ENCODE measurements at regions not wholly inside any gene's neighbourhood (a gene's known extent, or its start where the extent isn't known, plus 50 kb on each side); places are given as distances from the start of the nearest gene placed in this dataset.
"Not testable (repeated sequence)": the region's sequence is repeated elsewhere in the genome, so short reads cannot be mapped to it uniquely, and the experiment has no call there.

GRCh38 chr2:47720559-47720958 lies 62.4 kb upstream of the MSH6 start:
- H3K27ac ChIP-seq (ENCODE audit: low read length): no peak overlapping the region
- no peaks in the 10 kb centered on the region for H3K27me3 ChIP-seq (ENCODE audit: low read length)
- intact Hi-C loops (cut with micrococcal nuclease): no loop called here
- CTCF ChIA-PET: no interaction called here
- ATAC-seq: no peak
- H2AFZ ChIP-seq (ENCODE audit: low read length): no peak overlapping the region
- no peak overlapping the region for H3K9ac ChIP-seq (ENCODE audit: low read length)
- no peaks in the 10 kb centered on the region for H3K36me3 ChIP-seq (ENCODE audit: low read depth, low read length)
- no peak for DNase-seq
- H3K9me3 ChIP-seq (ENCODE audit: low read length): no peaks in the 10 kb centered on the region
- H4K20me1 ChIP-seq (ENCODE audit: low read length): no peaks in the 10 kb centered on the region
- no peak overlapping the region for H3K4me2 ChIP-seq (ENCODE audit: low read length)
- H3K9me2 ChIP-seq (replicated peaks; ENCODE audit: low read length): no peaks in the 10 kb centered on the region
- H3K79me2 ChIP-seq (ENCODE audit: low read length): no peaks in the 10 kb centered on the region
- no peak overlapping the region for H3K4me3 ChIP-seq (ENCODE audit: low read length)
- H3F3A ChIP-seq (ENCODE audit: low read length, unreplicated experiment): no peaks in the 10 kb centered on the region
- BruUV-seq (replicated peaks): no TSS peak
- POLR2A ChIA-PET (ENCODE audit: unreplicated experiment): no interaction called here
- H3K4me1 ChIP-seq (ENCODE audit: insufficient read depth, low read length): peaks cover 6% of the 10 kb centered on the region; the same call in 1 of the 2 replicates
- TF ChIP-seq CTCF (conservative IDR thresholded peaks at IDR 0.05; ENCODE audit: low read depth, low read length) (no peak), EZH2 (IDR thresholded peaks at IDR 0.05; ENCODE audit: low read length, unreplicated experiment) (no peak), EZH2phosphoT487 (IDR thresholded peaks at IDR 0.05; ENCODE audit: borderline replicate concordance, low read length) (no peak)

- no TSS peak for BruUV-seq (replicated peaks)
- Histone ChIP-seq H3K9me3 (ENCODE audit: low read length) (no peaks in the 10 kb centered on the region), H3K27ac (ENCODE audit: low read length) (no peak overlapping the region), H3K4me1 (ENCODE audit: insufficient read depth, low read length) (peaks cover 6% of the 10 kb centered on the region; the same call in 1 of the 2 replicates), H3K9me2 (replicated peaks; ENCODE audit: low read length) (no peaks in the 10 kb centered on the region), H3K36me3 (ENCODE audit: low read depth, low read length) (no peaks in the 10 kb centered on the region), H4K20me1 (ENCODE audit: low read length) (no peaks in the 10 kb centered on the region), H3F3A (ENCODE audit: low read length, unreplicated experiment) (no peaks in the 10 kb centered on the region), H3K4me2 (ENCODE audit: low read length) (no peak overlapping the region), H2AFZ (ENCODE audit: low read length) (no peak overlapping the region), H3K9ac (ENCODE audit: low read length) (no peak overlapping the region), H3K79me2 (ENCODE audit: low read length) (no peaks in the 10 kb centered on the region), H3K27me3 (ENCODE audit: low read length) (no peaks in the 10 kb centered on the region), H3K4me3 (ENCODE audit: low read length) (no peak overlapping the region)
- ChIA-PET CTCF (no interaction called here), POLR2A (ENCODE audit: unreplicated experiment) (no interaction called here)
- ATAC-seq: no peak
- TF ChIP-seq CTCF (conservative IDR thresholded peaks at IDR 0.05; ENCODE audit: low read depth, low read length): no peak
- TF ChIP-seq EZH2 (IDR thresholded peaks at IDR 0.05; ENCODE audit: low read length, unreplicated experiment): no peak
- no peak for TF ChIP-seq EZH2phosphoT487 (IDR thresholded peaks at IDR 0.05; ENCODE audit: borderline replicate concordance, low read length)
- intact Hi-C loops (cut with micrococcal nuclease): no loop called here
- no peak for DNase-seq
Observed at GRCh38 chr2:47720036-47720435, 62.9 kb upstream of the MSH6 start.

GRCh38 chr2:47719099-47719498 lies 63.8 kb upstream of the MSH6 start:
- no TSS peak for BruUV-seq (replicated peaks)
- Histone ChIP-seq H3K9me3 (ENCODE audit: low read length) (no peaks in the 10 kb centered on the region), H3K27ac (ENCODE audit: low read length) (no peak overlapping the region), H4K20me1 (ENCODE audit: low read length) (no peaks in the 10 kb centered on the region), H3F3A (ENCODE audit: low read length, unreplicated experiment) (no peaks in the 10 kb centered on the region), H2AFZ (ENCODE audit: low read length) (no peak overlapping the region), H3K27me3 (ENCODE audit: low read length) (no peaks in the 10 kb centered on the region), H3K9ac (ENCODE audit: low read length) (no peak overlapping the region), H3K4me3 (ENCODE audit: low read length) (no peak overlapping the region), H3K4me1 (ENCODE audit: insufficient read depth, low read length) (peaks cover 1% of the 10 kb centered on the region; the same call in 1 of the 2 replicates), H3K36me3 (ENCODE audit: low read depth, low read length) (no peaks in the 10 kb centered on the region), H3K9me2 (replicated peaks; ENCODE audit: low read length) (no peaks in the 10 kb centered on the region), H3K4me2 (ENCODE audit: low read length) (no peak overlapping the region), H3K79me2 (ENCODE audit: low read length) (no peaks in the 10 kb centered on the region)
- ChIA-PET POLR2A (ENCODE audit: unreplicated experiment) (no interaction called here), CTCF (no interaction called here)
- ATAC-seq (no peak), DNase-seq (no peak)
- intact Hi-C loops (cut with micrococcal nuclease): no loop called here
- TF ChIP-seq EZH2 (IDR thresholded peaks at IDR 0.05; ENCODE audit: low read length, unreplicated experiment) (no peak), CTCF (conservative IDR thresholded peaks at IDR 0.05; ENCODE audit: low read depth, low read length) (no peak), EZH2phosphoT487 (IDR thresholded peaks at IDR 0.05; ENCODE audit: borderline replicate concordance, low read length) (no peak)

GRCh38 chr2:47716307-47716706 lies 66.6 kb upstream of the MSH6 start:
- H3K9me3 ChIP-seq (ENCODE audit: low read length); H3K4me1 ChIP-seq (ENCODE audit: insufficient read depth, low read length); H3K27me3 ChIP-seq (ENCODE audit: low read length); H4K20me1 ChIP-seq (ENCODE audit: low read length); H3K27ac ChIP-seq (ENCODE audit: low read length); BruUV-seq (replicated peaks); intact Hi-C loops (cut with micrococcal nuclease); CTCF ChIA-PET; DNase-seq; ATAC-seq; H3F3A ChIP-seq (ENCODE audit: low read length, unreplicated experiment); H3K9ac ChIP-seq (ENCODE audit: low read length); POLR2A ChIA-PET (ENCODE audit: unreplicated experiment); H3K79me2 ChIP-seq (ENCODE audit: low read length); H2AFZ ChIP-seq (ENCODE audit: low read length); H3K36me3 ChIP-seq (ENCODE audit: low read depth, low read length); H3K4me3 ChIP-seq (ENCODE audit: low read length); H3K9me2 ChIP-seq (replicated peaks; ENCODE audit: low read length); H3K4me2 ChIP-seq (ENCODE audit: low read length): not testable (repeated sequence)

Data from PC-3 (cell line).